ENCODE measurements at regions not wholly inside any gene's neighbourhood (a gene's known extent, or its start where the extent isn't known, plus 50 kb on each side); places are given as distances from the start of the nearest gene placed in this dataset.

DNA sequence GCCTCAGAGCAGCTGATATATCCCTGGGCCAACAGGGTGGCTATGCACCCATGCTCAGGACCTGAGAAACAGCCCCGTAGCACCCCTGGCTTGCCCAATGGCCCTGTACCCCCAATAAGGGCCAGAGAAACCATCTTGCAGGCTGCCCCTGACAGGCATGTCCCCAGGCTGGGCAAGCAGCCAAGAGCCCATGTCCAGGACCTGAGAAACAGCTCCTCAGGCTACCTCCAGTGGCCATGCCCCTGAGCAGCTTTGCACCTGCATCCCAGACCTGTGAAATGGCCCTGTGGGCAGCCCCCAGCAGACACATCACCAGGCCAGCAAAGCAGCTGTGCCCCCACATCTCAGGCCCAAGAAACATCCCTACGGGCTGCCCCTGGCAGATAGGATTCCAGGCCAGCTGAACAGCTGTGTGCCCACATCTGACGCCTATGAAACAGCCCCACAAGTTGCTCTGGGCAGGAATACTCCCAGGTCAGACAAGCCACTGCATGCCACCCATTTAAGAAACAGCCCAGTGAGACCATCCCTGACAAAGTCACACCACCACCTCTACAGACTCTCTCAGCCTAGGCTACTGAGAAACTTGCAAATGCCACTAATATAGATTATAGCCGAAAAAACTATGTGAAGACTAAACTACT is 84.1 kb downstream of the TMEM237 start:
- H4K20me1 ChIP-seq (ENCODE audit: insufficient read depth, low read length): no peaks in the 10 kb centered on the region
- no peak overlapping the region for H3K4ac ChIP-seq (ENCODE audit: low read depth, low read length)
- no peak overlapping the region for H2BK120ac ChIP-seq (ENCODE audit: low read depth, low read length)
- H3K4me2 ChIP-seq (ENCODE audit: low read depth, low read length): no peak overlapping the region
- ATAC-seq (ENCODE audit: low read depth) (no peak), DNase-seq (no peak)
- BruUV-seq (replicated peaks): no TSS peak
- no CpG with 5 or more reads among the region's 4 CpGs for WGBS, 2 experiments (ENCODE audit: extremely low coverage in 2 of 2, insufficient read length in 1 of 2)
- H2AFZ ChIP-seq (replicated peaks; ENCODE audit: low read length, poor library complexity): peak overlapping the region; percentile 8
- dilution Hi-C loops (cut with HindIII; ENCODE audit: low sequenced_read_pairs, unreplicated experiment): no loop called here
- TF ChIP-seq, protein P1, sequence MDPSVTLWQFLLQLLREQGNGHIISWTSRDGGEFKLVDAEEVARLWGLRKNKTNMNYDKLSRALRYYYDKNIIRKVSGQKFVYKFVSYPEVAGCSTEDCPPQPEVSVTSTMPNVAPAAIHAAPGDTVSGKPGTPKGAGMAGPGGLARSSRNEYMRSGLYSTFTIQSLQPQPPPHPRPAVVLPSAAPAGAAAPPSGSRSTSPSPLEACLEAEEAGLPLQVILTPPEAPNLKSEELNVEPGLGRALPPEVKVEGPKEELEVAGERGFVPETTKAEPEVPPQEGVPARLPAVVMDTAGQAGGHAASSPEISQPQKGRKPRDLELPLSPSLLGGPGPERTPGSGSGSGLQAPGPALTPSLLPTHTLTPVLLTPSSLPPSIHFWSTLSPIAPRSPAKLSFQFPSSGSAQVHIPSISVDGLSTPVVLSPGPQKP (IDR thresholded peaks at IDR 0.05; ENCODE audit: borderline replicate concordance, low read depth, low read length): no peak
- TF ChIP-seq MAFK (IDR thresholded peaks at IDR 0.05; ENCODE audit: low read depth, low read length) (no peak), RCOR1 (IDR thresholded peaks at IDR 0.05; ENCODE audit: insufficient replicate concordance, low read length) (no peak)
- CTCF ChIA-PET: no interaction called here
- no peak overlapping the region for H4K8ac ChIP-seq (ENCODE audit: low read depth in 2 of 2, low read length in 2 of 2)
- H3K27me3 ChIP-seq (ENCODE audit: control insufficient read depth, insufficient read depth, low read length): no peaks in the 10 kb centered on the region
- intact Hi-C loops (cut with micrococcal nuclease): no loop called here
- in situ Hi-C loops (cut with MboI; ENCODE audit: low sequenced_read_pairs): no loop called here
- H3K4me3 ChIP-seq (ENCODE audit: insufficient read depth, low read depth, low read length): no peak overlapping the region
- H2AK5ac ChIP-seq (ENCODE audit: low read depth, low read length): no peak overlapping the region
- H2BK5ac ChIP-seq (ENCODE audit: low read depth, low read length, poor library complexity, severe bottlenecking): no peak overlapping the region
- H3K9me1 ChIP-seq (ENCODE audit: insufficient read depth, low read length): no peaks in the 10 kb centered on the region
- no peaks in the 10 kb centered on the region for H3K9me3 ChIP-seq (ENCODE audit: control insufficient read depth, insufficient read depth, low read length)
- H3K4me1 ChIP-seq (ENCODE audit: control insufficient read depth, insufficient read depth, low read length): no peaks in the 10 kb centered on the region
- no peak overlapping the region for H4K91ac ChIP-seq (ENCODE audit: insufficient read depth, low read depth, low read length)
- POLR2A ChIA-PET (ENCODE audit: unreplicated experiment): no interaction called here
- H3K9ac ChIP-seq (ENCODE audit: low read depth, low read length): no peak overlapping the region
- H3K23ac ChIP-seq (ENCODE audit: low read depth, low read length): no peak overlapping the region
- H3K27ac ChIP-seq (ENCODE audit: insufficient read depth, low read length): no peak overlapping the region
- no peak overlapping the region for H2AK9ac ChIP-seq (replicated peaks; ENCODE audit: low read depth, low read length, poor library complexity)
- H3K79me1 ChIP-seq (ENCODE audit: low read depth in 1 of 2, low read length in 2 of 2): no peaks in the 10 kb centered on the region
- no peak overlapping the region for H2BK15ac ChIP-seq (ENCODE audit: low read depth, low read length)
- no peaks in the 10 kb centered on the region for H3K36me3 ChIP-seq (ENCODE audit: control insufficient read depth, insufficient read depth, low read length)
- H3K18ac ChIP-seq (ENCODE audit: low read depth, low read length): no peak overlapping the region
- H2BK20ac ChIP-seq (ENCODE audit: low read depth, low read length): no peak overlapping the region
- H3K14ac ChIP-seq (replicated peaks; ENCODE audit: low read depth, low read length): no peak overlapping the region
- H4K5ac ChIP-seq (ENCODE audit: low read depth, low read length): no peak overlapping the region
- H3K56ac ChIP-seq (ENCODE audit: extremely low read depth, insufficient read depth, low read length): no peak overlapping the region
